ENCODE measurements at regions not wholly inside any gene's neighbourhood (a gene's known extent, or its start where the extent isn't known, plus 50 kb on each side); places are given as distances from the start of the nearest gene placed in this dataset.

- DNase-seq = no peak
Observed at GRCh38 chr20:7358670-7359069, 581.6 kb downstream of the HAO1 start.

DNA sequence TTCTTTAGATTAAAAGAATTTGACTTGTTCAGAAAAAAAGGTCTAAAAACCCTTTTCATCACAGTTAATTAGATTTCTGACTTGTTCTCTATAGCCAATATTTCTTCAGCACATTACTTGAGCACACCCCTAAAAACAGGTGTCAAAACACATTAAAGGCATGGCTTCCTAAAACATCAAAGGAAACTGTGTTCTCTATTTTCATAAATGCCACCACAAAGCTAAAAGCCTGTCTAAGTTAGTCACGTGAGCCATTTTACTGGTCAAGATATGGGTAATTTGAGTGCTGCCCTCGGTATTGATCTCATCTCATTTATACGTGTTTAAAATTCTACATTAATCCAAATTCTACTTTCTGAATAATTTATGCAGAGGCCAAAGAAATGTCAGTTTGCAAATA is 580.5 kb downstream of the HAO1 start:
- DNase-seq = no peak

DNA sequence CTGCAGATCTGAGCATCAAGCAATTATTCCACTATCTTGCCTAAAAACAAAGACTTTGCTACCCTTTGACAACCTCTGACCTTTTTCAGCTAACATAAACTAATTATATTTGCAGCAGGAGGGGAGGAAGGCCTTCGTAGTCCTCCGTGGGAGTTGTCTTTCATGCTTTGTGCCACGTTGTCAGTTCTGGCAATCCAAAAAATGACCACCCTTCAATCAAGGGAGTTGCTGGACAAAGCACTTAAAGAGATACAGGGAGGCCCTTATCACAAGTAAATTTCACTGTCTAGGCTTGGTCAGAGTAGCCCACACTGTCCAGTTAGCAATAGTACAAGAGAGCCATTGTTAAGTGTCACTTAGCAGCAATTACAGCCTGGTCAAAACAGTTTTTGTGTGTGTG is 578.9 kb downstream of the HAO1 start:
- DNase-seq = no peak

GRCh38 chr20:7361931-7362330 is 578.3 kb downstream of the HAO1 start:
- no peak for DNase-seq

DNA sequence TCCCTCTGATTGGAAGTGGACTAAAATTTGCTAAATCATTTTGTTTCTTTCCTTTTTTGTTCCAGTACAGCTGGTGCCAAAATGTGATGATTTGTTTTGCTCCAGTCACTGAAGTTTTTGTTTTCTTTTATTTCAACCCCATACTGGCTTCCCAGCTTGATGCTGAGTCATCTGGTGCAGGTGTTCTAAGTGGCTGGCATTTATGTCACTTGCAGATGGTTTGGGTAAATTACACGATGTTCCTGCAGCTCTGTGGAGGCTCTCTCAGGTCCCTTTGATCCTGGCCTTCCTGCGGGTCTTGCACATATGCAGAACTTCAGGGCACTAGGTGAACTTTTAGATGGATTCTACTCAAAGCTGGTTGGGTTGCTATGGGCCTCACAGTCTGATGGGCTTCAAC is 577.7 kb downstream of the HAO1 start:
- no peak for DNase-seq

DNA sequence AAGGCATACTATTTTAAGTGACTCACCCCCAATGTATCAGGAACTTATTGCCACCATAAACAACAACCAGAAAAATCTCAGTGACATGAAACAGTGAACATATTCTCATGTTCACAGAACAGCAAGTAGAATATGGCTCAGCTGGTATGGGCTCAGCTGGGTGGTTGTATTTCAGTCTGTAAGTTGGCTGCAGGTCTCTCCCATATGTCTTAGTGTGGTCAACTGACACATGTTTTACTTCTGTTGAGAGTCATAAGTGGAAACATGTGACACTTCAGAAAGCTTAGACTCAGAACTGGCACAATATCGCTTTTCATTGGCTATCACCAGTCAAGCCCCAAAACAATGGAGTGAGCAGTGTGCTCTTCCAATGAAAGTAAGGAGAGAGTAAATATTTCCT is 574.1 kb downstream of the HAO1 start:
- DNase-seq = no peak

GRCh38 chr20:7371518-7372163 is 568.6 kb downstream of the HAO1 start:
- no peak for DNase-seq

DNA sequence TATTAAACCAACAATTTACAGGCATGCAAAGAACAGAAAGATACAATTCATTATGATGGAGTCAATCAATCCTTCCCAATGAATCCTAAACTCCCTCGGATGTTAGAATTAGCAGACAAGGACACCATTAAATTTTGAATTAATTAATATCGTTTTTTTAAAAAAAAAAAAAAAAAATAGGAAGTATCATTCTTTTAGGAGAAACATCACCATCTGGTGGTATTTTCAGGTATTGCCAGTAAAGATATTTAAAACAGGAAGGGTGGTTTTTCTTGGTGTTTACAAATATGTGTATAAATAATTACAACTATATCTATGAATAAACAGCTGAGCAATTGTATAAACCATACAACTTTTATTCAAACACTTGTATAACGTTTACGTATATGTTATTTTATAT is 564.4 kb downstream of the HAO1 start:
- DNase-seq = no peak

DNA sequence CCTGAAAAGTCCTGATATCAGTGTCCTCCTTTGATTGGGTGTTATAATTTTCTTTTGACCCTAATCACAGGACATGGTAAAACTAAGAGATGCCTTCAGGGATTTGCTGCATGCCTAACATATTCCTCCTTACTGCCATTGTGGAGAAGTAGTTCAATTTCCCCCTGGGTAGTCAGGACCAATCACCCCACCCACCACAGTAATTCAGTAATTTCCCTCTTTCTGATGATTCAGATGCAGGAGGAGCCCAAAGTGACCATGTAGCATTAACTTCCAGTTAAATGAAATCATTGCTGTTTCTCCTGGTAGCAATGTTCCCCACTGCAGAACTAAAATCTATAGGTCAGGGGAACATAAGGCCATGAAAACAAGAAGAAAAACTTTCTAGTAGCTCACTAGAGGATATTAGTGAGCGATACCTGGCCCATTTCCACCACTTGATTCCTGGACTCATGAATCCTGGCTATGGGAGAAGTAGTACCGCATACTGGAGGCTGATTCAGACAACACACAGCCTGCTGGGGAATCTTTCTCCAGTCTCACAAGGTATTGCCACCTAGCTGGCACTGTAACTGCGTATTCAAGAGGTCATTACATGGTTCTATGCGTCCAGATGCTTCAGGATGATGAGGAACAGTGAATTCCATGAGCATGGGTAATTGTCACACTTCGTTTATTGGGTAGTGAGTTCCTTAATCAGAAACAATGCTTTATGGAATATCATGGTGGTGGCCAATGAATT is 561.2 kb downstream of the HAO1 start:
- no peak for DNase-seq

DNA sequence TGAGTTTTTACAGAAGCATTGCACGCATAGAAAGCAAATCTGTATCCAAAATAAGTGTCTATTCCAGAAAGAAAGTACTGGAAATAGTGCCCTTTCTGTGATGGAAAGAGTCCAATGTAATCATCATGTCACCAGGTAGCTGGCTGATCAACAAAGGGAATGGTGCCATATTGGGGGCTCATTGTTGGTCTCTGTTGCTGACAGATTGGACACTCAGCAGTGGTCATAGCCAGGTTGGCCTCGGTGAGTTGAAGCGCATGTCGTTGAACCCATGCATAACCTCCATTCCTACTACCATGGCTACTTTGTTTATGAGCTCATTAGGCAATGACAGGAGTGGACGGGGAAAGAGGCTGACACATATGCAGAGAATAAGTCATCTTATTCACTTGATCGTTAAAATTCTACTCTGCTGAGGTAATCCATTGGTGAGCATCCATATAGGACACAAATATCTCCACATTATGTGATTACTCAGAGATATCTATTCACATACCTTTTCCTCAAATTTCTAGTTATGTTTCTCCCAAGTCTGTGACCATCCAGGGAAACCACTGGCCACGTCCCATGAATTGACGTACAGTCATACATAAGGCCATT is 560.5 kb downstream of the HAO1 start:
- no peak for DNase-seq

- DNase-seq = no peak
Observed at GRCh38 chr20:7383216-7383615, 557.0 kb downstream of the HAO1 start.

DNA sequence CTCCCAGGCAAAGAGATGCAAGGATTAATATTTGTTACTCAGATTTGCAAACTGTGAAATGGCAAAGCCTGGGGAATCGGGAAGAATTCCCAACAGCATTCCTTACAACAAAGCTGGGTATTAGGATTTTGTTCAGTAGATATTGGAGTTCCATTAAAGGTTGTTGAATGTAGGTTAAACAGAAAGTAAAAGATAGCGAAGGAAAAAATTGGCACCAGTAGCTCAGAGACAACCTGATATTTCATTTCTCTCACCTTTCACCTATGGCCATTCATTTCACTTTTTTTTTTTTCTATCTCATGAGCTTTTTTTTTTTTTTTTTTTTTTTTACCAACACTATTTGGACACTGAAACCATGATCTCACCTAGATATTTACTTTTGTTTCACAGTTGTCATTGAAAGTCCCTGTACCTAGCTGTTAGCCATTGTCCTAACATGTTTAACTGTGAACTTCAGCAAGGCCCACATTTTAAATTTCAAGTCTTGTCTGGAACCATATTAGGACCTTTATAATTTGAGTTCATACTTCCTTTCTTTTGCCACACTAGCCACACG is 552.5 kb downstream of the HAO1 start:
- no peak for DNase-seq

- no peak for DNase-seq
Observed at GRCh38 chr20:7389216-7389615, 551.0 kb downstream of the HAO1 start.

GRCh38 chr20:7392542-7393206 is 547.6 kb downstream of the HAO1 start:
- DNase-seq = no peak

DNA sequence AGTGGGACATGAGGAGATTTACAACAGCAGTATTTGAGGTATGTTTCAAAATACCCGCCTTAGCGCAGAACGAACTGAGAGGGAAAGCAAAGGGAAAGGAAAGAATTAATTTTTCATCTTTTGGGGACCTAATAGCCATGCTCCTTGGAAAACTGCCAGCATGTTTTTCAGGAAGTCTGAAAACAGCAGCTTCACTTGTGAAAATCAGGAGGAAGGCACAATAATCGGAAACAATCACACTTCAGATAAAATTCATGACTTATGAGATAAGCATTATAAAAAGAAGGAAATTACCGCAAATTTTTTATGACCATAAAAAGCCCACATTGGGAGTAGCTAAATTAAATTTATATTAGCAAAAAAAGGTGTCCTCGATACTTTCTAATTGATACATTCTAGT is 541.1 kb downstream of the HAO1 start:
- no peak for DNase-seq

GRCh38 chr20:7399575-7399974 is 540.7 kb downstream of the HAO1 start:
- no peak for DNase-seq

- no peak for DNase-seq
Observed at GRCh38 chr20:7406671-7407070, 533.6 kb downstream of the HAO1 start.

DNA sequence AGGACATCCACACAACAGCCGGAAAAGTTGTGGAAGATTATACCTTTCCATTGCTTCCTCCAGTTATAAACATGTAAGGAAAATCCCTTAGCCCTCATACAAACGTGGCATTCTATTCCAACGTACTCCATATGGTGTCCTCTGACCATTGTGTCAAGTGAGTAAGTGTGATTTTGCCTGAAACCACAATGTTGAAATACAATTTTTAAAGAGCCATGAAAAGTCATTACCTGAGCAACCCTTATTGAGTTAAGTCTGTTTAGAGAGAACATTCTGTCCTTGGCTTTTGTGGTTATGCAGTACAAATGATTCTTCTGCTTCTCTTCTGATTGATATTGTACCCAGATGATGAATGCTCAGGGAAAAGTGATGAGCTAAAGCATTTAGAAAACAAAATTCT is 530.1 kb downstream of the HAO1 start:
- no peak for DNase-seq

DNA sequence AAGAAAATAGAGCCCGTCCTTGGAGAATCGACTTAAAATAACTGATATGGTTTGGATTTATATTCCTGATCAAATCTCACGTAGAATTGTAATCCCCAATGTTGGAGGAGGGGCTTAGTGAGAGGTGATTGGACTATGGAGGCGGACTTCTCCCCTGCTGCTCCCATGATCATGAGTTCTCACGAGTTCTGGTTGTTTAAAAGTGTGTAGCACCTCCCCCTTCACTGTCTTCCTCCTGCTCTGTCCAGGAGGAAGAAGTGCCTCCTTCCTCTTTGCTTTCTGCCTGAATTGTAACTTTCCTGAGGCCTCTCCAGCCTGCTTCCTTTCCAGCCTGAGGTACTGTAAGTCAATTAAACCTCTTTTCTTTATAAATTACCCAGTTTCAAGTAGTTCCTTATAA is 529.2 kb downstream of the HAO1 start:
- no peak for DNase-seq

DNA sequence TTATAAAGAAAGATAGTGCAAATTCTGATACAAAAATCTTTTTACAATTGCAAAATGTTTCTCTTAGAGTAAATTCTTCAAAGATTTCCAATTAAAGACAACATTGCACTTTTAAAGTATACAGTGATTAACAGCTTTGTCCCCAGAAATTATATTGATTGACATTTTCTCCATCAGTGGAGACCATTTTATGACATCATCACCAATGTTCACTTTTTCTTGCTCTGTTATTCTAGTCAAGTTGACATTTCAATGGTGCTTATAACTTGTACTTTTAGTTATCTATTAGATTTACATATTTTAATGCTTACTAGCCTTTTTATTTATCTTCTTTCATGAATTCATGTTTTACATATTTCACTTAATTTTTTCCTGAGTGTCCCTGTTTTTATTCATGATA is 524.8 kb downstream of the HAO1 start:
- no peak for DNase-seq

- no peak for DNase-seq
Observed at GRCh38 chr20:7416382-7416781, 523.9 kb downstream of the HAO1 start.

GRCh38 chr20:7420345-7420744 is 519.9 kb downstream of the HAO1 start:
- no peak for DNase-seq

- DNase-seq = no peak
Observed at GRCh38 chr20:7426890-7427496, 513.3 kb downstream of the HAO1 start.

Measured in CD4-positive, alpha-beta T cell treated with Interleukin-17A for 1 hour (primary cell).